ENCODE measurements at regions not wholly inside any gene's neighbourhood (a gene's known extent, or its start where the extent isn't known, plus 50 kb on each side); places are given as distances from the start of the nearest gene placed in this dataset.

DNA sequence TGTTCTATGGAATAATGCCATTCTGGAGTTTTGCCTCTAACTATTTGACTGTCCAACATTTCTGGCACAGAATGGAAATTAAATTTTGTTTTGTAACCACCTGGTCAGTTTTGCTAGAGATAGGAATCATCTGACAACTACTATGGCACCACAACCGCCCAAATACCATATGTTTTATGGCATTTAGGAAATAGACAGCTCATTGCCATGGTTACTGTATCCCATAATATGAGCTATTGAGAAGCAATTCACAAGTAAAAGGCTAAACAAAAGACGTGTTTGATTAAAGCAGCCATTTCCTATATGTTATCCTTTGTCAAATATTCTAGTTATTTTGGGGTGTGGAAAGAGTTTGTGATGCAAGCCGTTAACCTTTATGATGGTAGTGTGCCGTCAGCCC, 1105.3 kb upstream of the LCORL start:
- Mint-ChIP-seq H3K4me3 (no peak overlapping the region), H3K36me3 (no peaks in the 10 kb centered on the region), H3K4me1 (no peaks in the 10 kb centered on the region), H3K27me3 (no peaks in the 10 kb centered on the region), H3K9me3 (peaks cover 14% of the 10 kb centered on the region), H3K27ac (no peak overlapping the region)
- no peak for DNase-seq

DNA sequence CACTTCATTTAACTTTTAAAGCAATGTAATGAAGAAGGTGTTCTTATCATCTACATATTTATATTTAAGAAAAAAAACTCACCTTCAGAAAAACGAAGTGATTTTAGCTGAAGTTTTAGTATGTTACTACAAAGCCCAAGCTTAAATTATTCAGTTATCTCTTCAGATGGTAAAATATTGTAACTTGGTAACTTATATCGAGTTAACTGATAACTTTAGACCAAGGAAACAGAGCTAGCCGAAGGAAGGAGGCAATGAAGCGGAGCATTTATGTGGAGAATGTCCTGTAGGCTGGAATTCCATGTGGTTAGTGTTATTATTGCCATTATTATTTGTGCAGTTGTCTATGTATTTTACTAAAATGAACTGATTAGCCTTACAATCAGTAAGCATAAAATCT, 1102.1 kb upstream of the LCORL start:
- Mint-ChIP-seq H3K4me1 (no peaks in the 10 kb centered on the region), H3K4me3 (no peak overlapping the region), H3K36me3 (no peaks in the 10 kb centered on the region), H3K27me3 (no peaks in the 10 kb centered on the region), H3K9me3 (peaks cover 14% of the 10 kb centered on the region), H3K27ac (no peak overlapping the region)
- no peak for DNase-seq

DNA sequence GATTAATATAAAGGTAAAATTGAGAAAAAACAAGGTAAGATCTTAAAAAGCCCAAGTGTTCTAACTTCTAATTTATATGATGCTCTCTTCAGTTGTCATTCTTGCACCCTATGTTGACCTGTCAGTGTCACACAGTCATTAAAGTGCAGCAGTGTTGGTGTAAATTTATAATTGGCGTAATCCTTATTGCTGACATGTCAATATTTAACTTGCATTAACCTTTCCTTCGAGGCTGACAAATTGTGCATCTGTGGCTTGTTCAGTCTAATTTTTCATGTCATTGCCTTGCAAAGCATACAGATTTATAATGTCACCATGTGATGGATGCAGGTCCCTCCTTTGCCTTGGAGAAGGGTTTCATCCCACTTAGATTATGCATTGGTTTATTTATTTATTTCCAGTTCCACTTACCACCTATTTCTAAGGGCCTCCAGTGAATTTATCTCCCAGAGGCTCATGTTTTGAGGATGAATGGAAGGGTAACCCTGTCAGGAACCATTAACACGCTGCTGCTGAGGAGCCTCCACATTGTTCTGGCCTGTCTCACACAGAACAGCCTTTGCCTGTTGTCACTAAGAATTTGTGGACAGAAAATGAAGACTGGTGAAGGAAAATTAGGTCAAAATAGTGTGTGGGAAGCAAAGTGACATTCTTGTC, 1098.5 kb upstream of the LCORL start:
- peaks cover 12% of the 10 kb centered on the region for H3K9me3 Mint-ChIP-seq
- no peaks in the 10 kb centered on the region for H3K4me1 Mint-ChIP-seq
- H3K4me3 Mint-ChIP-seq = no peak overlapping the region
- no peaks in the 10 kb centered on the region for H3K36me3 Mint-ChIP-seq
- no peak overlapping the region for H3K27ac Mint-ChIP-seq
- no peak for DNase-seq
- H3K27me3 Mint-ChIP-seq = no peaks in the 10 kb centered on the region

DNA sequence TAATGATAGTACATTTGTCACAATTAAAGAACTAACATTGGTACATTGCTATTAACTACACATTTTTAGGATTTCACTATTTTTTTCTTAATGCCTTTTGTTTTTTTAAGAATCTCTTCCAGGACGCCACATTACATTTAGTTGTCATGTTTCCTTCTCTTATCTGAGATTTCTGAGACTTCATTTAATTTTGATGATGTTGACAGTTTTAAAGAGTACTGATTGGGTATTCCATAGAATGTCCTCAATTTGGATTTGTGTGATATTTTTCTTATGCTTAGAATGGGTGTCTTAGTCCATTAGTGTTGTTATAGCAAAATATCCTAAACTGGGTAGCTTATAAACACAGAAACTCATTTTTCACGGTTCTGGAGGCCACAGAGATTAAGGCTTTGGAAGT, 1095.5 kb upstream of the LCORL start:
- peaks cover 1% of the 10 kb centered on the region for H3K9me3 Mint-ChIP-seq
- H3K4me1 Mint-ChIP-seq = no peaks in the 10 kb centered on the region
- no peaks in the 10 kb centered on the region for H3K36me3 Mint-ChIP-seq
- no peaks in the 10 kb centered on the region for H3K27me3 Mint-ChIP-seq
- no peak overlapping the region for H3K27ac Mint-ChIP-seq
- no peak for DNase-seq
- H3K4me3 Mint-ChIP-seq = no peak overlapping the region

DNA sequence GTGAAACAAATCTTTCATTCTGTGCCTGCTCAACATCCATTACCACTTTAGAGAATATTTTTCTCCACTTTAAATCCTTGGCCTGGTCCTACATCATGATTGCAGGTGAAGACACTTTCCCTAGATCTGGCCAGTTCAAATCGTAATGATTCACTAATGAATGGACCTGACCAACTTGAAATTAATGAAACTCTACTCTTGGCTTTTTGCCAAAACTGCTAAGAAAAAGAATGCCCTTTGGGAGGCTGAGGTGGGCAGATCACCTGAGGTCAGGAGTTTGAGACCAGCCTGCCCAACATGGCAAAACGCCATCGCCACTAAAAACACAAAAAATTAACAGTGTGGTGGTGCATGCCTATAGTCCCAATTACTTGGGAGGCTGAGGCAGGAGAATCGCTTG, 1082.6 kb upstream of the LCORL start:
- no peak for DNase-seq
- no peak overlapping the region for H3K27ac Mint-ChIP-seq
- H3K9me3 Mint-ChIP-seq = peaks cover 7% of the 10 kb centered on the region
- no peaks in the 10 kb centered on the region for H3K4me1 Mint-ChIP-seq
- no peaks in the 10 kb centered on the region for H3K36me3 Mint-ChIP-seq
- H3K4me3 Mint-ChIP-seq = no peak overlapping the region
- H3K27me3 Mint-ChIP-seq = no peaks in the 10 kb centered on the region

DNA sequence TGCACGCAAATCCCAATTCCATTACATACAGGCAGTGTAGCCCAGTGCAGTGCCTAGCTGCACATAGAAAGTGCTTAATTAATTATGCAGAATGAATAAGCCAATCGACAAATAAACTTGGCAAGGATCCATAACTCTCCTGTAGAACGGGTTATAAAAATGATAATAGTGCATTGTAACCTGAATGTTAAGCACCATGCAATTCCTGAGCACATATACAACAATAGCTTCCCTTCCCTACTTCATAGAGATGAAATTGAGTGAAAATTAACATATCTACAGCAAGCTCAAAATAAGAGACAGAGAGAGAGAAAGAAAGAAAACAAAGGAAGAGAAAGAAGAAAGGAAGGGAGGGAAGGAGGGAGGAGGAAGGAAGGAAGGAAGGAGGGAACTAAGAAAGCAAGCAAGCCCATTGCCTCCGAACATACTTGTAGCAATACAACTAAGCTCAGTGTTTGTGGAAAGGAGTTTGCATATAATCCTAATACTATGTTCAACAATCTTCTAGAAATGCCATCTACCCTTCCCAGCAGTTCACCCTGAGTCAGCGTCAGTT, 1074.0 kb upstream of the LCORL start:
- no peaks in the 10 kb centered on the region for H3K4me1 Mint-ChIP-seq
- H3K4me3 Mint-ChIP-seq = no peak overlapping the region
- H3K27ac Mint-ChIP-seq = no peak overlapping the region
- peaks cover 4% of the 10 kb centered on the region for H3K9me3 Mint-ChIP-seq
- DNase-seq = no peak
- H3K36me3 Mint-ChIP-seq = no peaks in the 10 kb centered on the region
- no peaks in the 10 kb centered on the region for H3K27me3 Mint-ChIP-seq

DNA sequence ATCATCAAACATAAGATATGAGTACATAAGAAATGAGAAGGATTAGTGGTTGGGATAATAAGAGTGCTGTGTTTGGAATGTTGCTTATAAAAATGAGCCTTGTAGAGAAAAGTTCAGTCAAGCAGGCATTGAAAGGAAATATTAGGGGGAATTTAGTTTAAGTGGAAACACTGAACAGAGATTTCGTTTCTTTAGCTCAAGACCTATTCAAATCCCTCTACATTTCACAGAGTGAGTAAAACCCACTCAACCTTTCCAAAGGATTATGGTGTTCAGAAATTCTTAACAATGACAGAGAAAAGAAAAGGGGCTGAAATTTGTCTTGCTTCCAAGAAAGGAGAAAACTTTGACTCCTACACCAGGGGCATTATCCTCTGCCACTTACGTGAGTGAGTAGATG, 1072.4 kb upstream of the LCORL start:
- H3K4me3 Mint-ChIP-seq = no peak overlapping the region
- H3K9me3 Mint-ChIP-seq = peaks cover 2% of the 10 kb centered on the region
- no peaks in the 10 kb centered on the region for H3K4me1 Mint-ChIP-seq
- no peak for DNase-seq
- no peak overlapping the region for H3K27ac Mint-ChIP-seq
- no peaks in the 10 kb centered on the region for H3K27me3 Mint-ChIP-seq
- H3K36me3 Mint-ChIP-seq = no peaks in the 10 kb centered on the region

DNA sequence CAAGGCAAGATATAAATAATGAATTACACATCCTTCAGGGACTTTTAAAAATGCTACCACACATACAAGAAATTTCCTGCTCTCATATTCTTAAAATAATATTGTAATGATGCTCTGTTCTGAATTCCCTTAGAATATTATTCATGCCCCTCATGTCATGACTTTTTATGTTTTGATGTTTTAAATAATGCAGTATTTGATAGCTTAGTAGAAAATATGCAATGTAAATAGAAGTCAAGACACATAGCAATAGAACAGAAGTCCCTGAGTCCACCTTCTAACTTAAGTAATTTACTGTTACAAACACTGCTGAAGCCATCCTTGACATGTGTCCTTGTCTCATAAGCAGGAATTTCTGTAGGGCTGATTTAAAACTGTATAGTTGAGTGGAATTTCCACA, 1071.2 kb upstream of the LCORL start:
- H3K27me3 Mint-ChIP-seq = no peaks in the 10 kb centered on the region
- H3K4me1 Mint-ChIP-seq = no peaks in the 10 kb centered on the region
- no peak overlapping the region for H3K4me3 Mint-ChIP-seq
- H3K27ac Mint-ChIP-seq = no peak overlapping the region
- peaks cover 2% of the 10 kb centered on the region for H3K9me3 Mint-ChIP-seq
- no peaks in the 10 kb centered on the region for H3K36me3 Mint-ChIP-seq
- DNase-seq = no peak

DNA sequence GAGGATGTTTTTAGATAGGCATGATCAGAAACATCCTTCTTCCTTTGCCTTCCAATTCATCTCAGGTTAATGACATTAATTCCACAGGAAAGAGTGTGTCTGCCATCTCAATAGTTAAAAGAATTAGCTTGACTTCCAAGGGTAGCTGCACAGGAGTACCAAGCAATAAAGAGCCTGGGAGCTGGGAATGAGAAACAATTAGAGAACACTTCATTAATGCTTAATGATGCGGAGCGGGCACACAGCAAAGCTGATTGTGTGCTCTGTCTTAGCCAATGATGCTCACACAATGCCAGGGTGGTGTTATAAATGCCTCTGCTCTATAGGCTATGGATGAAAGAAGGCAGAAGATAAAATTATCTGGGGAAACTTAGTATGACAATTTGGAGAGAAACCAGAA, 1052.5 kb upstream of the LCORL start:
- no peak for DNase-seq
- Mint-ChIP-seq H3K4me3 (no peak overlapping the region), H3K4me1 (no peaks in the 10 kb centered on the region), H3K27me3 (no peaks in the 10 kb centered on the region), H3K36me3 (no peaks in the 10 kb centered on the region), H3K9me3 (peaks cover 1% of the 10 kb centered on the region), H3K27ac (no peak overlapping the region)

DNA sequence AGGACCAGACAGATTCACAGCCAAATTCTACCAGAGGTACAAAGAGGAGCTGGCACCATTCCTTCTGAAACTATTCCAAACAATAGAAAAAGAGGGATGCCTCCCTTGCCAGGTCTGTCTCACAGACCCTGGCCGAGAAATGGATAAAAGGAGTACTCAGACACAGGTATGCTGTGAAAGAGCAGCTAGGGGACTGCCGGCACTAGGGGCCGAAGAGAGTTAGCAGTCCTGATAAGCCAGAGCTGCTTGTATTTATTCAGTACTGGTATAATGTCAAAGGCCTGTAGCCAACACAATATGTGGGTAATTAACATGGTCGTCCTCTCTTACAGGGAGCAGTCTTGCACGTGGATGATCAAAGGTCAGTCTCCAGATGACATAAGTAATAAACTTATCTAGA, 1042.1 kb upstream of the LCORL start:
- no peaks in the 10 kb centered on the region for H3K36me3 Mint-ChIP-seq
- DNase-seq = no peak
- peaks cover 25% of the 10 kb centered on the region for H3K9me3 Mint-ChIP-seq
- H3K27me3 Mint-ChIP-seq = no peaks in the 10 kb centered on the region
- H3K4me1 Mint-ChIP-seq = no peaks in the 10 kb centered on the region
- H3K4me3 Mint-ChIP-seq = no peak overlapping the region
- H3K27ac Mint-ChIP-seq = no peak overlapping the region

DNA sequence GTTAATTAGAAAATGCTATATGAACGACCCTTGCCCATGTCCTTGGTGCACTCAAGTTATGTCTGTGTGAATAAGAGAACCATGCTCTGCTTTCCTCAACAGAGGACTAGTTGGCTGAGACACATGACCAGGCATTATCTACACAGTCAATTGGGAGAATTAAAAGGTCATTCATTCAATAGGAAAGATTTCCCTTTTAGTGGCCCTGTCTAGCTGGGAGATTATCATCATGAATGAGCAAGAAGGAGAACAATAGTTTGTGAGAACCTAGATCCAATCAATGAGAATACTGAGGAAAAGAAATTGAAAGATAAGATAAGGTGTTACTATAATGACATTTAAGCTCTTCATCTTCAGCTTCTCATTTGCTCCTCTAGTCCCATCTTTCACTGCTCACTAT, 1033.4 kb upstream of the LCORL start:
- H3K9me3 Mint-ChIP-seq = peaks cover 6% of the 10 kb centered on the region
- H3K4me3 Mint-ChIP-seq = no peak overlapping the region

DNA sequence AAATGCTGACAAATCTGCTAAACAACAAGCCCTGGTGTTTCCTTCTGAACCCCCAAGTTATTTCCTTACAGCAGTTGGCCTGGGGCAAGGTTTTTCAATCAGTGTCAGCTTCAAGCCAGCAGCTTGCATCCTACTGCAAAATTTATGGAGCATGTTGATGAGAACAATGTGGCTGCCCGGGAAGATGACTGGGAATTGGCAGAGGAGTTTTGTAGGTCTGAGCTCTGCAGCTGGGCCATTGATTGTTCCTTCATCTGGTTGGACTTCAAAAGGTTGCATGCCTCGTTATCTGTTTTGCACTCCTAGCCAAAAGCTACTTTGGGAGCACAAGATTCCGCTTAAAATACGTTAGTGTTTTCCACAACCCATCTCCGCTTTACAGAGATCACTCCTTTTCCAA, 1030.3 kb upstream of the LCORL start:
- no peaks in the 10 kb centered on the region for H3K27me3 Mint-ChIP-seq
- peaks cover 3% of the 10 kb centered on the region for H3K9me3 Mint-ChIP-seq
- no peaks in the 10 kb centered on the region for H3K4me1 Mint-ChIP-seq
- no peaks in the 10 kb centered on the region for H3K36me3 Mint-ChIP-seq
- no peak overlapping the region for H3K4me3 Mint-ChIP-seq
- no peak for DNase-seq
- H3K27ac Mint-ChIP-seq = no peak overlapping the region

More for the DNA sequence above, 1033.4 kb upstream of the LCORL start:
- Mint-ChIP-seq H3K36me3 (no peaks in the 10 kb centered on the region), H3K4me1 (no peaks in the 10 kb centered on the region), H3K27ac (no peak overlapping the region), H3K27me3 (no peaks in the 10 kb centered on the region)
- DNase-seq = no peak

DNA sequence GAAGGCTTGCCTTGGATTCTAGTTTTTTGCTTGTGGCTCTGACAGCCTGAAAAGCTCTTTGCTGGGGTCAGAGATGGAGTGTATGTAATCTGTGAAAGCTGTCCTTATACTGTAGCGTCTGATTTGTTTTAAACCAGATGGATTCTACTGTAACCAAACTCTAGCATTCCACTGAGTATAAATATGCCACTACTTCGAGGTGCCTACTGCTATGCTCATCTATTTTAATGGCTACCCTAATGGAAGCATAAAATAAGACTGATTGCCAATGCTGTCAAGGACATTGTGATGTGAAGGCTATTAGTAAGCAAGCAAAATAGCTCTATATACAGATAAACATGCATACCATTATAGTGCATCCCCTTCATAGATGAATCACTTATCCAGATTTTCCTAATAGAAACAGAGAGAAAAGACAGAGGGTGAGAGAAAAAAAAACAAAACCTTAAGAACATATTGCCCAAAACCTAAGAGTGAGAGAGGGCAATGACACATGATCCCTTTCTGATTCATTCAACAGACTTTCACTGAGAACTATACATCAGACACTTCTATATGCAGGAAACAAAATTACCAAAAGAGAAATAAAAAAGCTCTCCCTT, 1025.8 kb upstream of the LCORL start:
- Mint-ChIP-seq H3K27me3 (no peaks in the 10 kb centered on the region), H3K4me1 (no peaks in the 10 kb centered on the region), H3K36me3 (no peaks in the 10 kb centered on the region), H3K4me3 (no peak overlapping the region), H3K9me3 (peaks cover 4% of the 10 kb centered on the region), H3K27ac (no peak overlapping the region)
- no peak for DNase-seq

DNA sequence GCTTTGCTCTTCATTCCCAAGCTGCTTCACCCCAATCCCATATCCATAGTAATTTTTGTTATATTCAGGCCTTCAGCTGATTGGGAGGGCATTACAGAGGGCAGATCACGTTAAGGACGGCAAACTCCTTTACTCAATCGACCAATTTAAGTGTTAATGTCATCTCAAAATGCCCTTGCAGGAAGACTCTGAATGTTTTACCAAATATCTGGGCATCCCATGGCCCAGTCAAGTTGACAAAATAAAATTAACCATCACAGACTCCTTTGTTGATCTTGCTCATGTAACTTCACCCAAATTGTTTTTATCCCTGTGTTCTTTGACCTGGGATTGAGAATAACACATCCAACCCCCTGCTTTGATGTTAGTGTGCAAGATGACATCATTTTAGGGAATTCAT, 1018.3 kb upstream of the LCORL start:
- H3K4me1 Mint-ChIP-seq = no peaks in the 10 kb centered on the region
- H3K4me3 Mint-ChIP-seq = no peak overlapping the region
- no peaks in the 10 kb centered on the region for H3K27me3 Mint-ChIP-seq
- no peak for DNase-seq
- no peak overlapping the region for H3K27ac Mint-ChIP-seq
- H3K9me3 Mint-ChIP-seq = peaks cover 4% of the 10 kb centered on the region
- no peaks in the 10 kb centered on the region for H3K36me3 Mint-ChIP-seq

DNA sequence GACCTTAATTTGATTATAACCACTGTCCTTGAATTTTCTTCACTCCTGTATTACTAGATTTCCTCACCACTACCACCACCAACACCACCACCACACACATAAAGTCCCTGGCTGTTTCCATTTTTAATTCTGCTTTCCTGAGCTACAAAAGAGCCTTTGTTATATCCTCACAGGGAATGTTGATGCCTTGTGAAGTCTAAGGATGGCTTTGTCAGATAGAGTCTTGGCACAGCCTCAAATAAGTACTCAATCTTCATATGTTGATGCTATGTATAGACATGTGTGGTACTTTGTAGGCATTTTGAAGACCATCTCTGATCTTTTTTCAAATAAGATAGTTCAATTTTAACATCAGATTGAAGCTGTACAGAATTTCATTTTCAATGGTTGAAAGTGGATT, 1016.7 kb upstream of the LCORL start:
- no peak overlapping the region for H3K4me3 Mint-ChIP-seq

More for the DNA sequence above, 1016.7 kb upstream of the LCORL start:
- Mint-ChIP-seq H3K9me3 (peaks cover 4% of the 10 kb centered on the region), H3K4me1 (no peaks in the 10 kb centered on the region), H3K36me3 (no peaks in the 10 kb centered on the region), H3K27me3 (no peaks in the 10 kb centered on the region), H3K27ac (no peak overlapping the region)
- DNase-seq = no peak

Measured in activated naive CD8-positive, alpha-beta T cell treated with anti-CD3 and anti-CD28 coated beads for 36 hours (primary cell).